ENCODE measurements at regions not wholly inside any gene's neighbourhood (a gene's known extent, or its start where the extent isn't known, plus 50 kb on each side); places are given as distances from the start of the nearest gene placed in this dataset.
"Not testable (repeated sequence)": the region's sequence is repeated elsewhere in the genome, so short reads cannot be mapped to it uniquely, and the experiment has no call there.

DNA sequence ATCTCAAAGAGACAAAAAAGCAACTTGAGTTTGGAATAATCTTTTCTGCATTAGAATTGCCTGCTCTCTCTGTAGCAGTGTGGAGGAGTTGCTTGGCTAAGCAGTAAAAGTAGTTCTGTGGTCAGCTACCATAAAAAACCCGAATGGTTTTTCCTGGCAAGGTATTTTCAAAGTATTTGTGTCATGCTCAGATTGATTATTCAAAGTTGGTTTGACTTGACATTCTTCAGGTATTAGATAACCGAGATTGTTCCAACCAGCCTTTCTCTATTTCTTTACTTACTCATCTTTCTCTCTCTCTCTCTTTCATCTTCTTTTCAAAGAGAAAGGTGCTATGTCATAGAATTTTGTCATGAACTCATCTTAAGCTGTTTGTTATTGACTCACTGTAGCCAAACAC, 404.9 kb downstream of the CPS1 start:
- no peak for DNase-seq (ENCODE audit: low spot score)

DNA sequence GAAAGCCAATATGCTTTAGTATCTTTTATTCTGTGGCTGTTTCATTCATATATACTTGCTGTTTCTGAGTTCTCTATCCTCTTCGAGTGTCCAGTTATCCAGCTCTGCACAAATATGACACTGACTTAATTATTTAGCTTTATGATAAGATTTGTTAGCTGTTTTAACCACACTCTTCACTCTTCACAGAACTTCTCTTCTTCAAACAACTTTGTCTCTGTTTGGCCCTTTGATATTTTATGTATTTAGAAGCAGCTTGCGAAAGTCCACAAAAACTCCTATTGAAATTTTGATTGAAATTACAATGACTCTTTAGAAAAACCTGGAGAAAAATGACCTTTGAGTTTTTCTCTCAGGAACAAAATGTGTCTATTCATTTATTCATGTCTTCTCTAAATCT, 407.0 kb downstream of the CPS1 start:
- DNase-seq (ENCODE audit: low spot score), result no peak

DNA sequence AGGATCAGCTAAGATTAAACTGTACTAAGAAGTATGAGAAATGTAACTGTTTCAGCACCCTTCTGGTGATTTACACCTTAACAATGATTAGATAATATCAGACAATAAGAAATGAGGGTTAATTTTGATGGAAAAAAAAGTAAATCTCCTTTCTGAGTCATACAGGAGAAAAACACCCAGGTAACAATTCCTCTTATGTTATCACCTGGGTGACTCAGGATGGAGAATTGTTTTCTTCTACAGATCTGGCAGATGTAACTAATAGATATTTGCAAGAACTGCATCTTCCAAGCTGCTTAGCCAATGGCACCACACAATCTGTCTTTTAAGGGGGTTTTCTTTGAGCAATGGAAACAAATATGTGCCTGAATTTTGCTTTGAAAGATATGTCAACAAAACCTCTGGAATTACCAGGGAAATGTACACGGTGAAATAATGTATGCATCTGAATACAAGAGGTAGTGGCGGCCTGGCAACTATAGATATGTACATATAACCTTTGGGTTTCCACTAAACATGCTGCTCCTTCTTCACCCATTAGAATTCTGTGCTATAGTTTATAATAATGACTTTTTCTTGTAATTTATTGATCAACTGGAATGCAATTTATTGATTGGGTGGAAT, 407.9 kb downstream of the CPS1 start:
- no peak for DNase-seq (ENCODE audit: low spot score)

DNA sequence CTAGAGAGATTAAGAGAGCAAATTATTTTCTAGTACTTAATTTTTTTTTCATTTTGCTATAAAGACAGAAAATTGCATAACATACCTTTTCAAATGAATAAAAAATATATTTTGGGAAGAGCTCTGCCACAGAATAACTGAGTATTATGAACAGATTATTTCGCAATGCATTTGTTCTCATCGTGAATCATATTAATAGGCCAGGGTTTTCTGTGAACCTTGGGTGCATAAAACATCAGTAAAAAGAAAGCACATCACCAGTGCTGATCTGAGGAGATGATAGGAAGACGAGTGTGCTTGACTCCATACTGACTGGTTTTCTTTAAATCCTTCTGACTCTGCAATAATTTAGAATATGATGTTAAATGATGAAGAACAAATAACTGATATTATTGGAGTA, 409.1 kb downstream of the CPS1 start:
- no peak for DNase-seq (ENCODE audit: low spot score)

DNA sequence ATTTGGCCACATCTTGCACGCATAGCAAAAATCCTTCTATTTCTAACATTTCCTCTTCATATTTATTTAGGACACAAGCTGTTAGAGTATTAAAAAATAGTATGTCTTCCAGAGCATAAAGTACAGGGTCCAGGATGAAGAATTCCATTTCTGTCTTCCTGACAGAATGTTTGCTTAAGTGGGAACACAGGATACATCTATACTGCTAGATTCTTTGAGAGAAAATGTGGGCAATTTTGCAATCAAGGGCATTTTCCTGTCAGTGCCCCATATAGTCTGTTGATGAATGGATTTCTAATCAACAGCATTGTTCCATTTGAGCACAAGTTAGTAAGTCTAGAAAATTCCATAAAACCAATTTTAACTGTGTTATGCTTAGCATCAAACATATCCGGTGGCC, 409.9 kb downstream of the CPS1 start:
- DNase-seq (ENCODE audit: low spot score), result no peak

DNA sequence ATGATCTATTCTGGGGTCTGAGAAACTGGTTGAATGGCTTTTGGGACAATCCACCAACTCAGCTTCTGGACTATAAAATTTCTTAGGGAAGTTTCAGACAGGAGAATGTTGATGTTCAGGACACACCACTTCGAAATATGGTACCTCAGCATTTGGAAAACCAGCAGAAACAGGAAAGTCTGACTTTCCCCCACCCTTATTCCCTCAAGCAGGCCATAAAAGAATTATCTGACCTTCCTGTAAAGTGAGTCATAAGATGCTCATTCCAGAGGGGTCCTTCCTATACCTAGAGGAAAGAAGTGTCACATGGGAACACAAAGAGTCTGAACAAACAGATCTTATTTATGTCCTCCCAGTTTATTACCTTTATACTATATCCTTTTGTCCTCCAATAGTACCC, 415.0 kb downstream of the CPS1 start:
- DNase-seq (ENCODE audit: low spot score), result no peak

DNA sequence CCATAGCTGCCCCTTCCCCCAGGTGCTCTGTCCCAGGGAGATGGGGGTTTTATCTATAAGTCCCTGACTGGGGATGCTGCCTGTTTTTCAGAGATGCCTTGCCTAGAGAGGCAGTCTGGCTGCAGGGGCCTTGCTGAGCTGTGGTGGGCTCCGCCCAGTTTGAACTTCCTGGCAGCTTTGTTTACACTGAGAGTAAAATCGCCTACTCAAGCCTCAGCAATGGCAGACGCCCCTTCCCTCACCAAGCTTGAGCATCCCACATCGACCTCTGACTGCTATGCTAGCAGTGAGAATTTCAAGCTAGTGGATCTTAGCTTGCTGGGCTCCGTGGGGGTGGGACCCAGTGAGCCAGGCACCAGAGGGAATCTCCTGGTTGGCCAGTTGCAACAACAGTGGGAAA, 430.4 kb downstream of the CPS1 start:
- not testable (repeated sequence) for DNase-seq (ENCODE audit: low spot score)

DNA sequence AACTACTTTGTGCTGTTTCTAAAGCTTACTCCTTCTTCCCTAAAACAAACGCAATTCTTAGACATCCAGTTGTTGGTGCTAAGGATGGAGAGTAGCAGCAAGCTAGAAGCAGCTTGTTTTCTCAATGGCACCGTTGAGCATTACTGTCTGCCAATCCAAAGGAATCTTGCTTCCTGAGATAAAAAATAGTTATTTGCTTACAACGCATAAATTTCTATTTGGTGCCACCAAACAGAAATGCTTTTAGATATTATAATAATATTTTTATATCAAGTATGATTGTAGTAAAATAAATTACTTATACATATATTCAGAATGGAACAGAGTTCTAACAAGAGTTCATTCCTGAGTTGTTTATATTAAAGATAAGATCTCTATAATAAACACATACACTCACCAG, 434.7 kb downstream of the CPS1 start:
- DNase-seq (ENCODE audit: low spot score), result no peak

DNA sequence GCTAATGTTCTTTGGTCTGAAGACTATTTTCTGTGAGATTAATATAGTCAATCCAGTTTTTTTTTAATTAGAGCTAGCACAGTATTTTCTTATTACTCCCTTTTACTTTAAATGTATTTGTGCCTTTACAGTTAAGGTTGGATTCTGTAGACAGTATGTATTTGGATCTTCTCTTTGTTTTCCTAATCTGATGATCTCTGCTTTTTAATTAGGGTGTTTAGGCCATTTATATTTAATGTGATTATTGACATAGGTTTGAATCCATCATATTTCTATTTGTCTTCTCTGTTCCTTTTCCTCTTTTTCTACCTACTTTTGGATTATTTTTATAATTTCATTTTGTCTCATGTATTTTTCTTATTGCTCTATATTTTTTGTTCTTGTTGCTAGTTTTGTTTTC, 437.7 kb downstream of the CPS1 start:
- DNase-seq (ENCODE audit: low spot score), result no peak

DNA sequence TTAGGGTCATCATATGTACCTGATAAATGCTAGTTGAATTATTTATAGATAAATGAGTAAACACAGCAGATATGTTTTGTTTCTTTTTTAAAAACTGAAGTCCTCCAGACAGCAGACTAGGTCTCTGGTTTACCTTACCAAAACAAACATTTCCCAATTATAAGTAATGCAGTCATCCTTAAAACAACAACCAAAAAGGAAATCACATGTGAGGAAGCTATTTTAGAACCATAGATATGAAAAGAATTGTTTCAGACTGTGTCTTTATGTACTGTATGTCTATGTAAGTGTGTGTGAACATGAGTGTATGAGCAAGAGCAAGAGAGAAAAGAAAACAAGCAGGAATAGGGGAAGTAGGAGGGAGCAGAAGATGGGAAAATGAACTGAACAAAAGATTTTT, 441.0 kb downstream of the CPS1 start:
- no peak for DNase-seq (ENCODE audit: low spot score)

DNA sequence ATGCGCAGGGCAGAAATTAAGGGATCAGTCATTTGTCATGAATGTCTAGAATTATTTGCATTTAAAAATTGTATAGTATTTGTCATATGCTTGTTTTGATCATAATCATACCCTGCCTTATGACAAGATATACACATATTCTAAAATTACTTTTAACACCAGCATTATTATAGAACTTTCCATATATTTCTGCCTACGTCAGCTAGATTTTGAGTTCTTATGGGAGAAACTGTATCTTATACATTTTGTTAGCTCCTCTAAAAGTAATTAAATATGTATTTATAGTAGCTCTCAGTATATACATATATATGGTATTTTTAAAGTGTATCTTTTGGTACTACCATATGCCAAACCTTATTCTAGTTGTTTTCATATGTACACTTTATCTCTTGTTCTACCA, 441.9 kb downstream of the CPS1 start:
- DNase-seq (ENCODE audit: low spot score), result no peak

DNA sequence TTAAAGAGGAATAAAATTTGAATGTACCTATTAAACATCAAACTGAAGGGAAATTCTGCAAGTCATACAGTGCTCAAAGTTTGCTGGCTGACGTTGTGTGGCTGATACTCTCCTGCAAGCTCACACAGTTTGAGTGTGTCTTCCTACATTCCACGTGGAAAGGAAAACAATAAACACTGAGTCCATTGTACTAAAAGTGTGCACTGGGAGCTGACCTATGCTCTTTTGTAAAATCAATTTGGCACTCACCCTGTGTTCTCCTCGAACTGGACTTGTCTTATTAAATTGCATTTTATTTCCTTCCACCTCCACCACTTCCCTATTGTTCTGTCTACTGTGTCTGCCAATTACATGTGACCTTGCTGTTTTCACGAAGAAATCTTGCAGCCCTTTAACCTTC, 458.0 kb downstream of the CPS1 start:
- peak; percentile 39 for DNase-seq (ENCODE audit: low spot score)

DNA sequence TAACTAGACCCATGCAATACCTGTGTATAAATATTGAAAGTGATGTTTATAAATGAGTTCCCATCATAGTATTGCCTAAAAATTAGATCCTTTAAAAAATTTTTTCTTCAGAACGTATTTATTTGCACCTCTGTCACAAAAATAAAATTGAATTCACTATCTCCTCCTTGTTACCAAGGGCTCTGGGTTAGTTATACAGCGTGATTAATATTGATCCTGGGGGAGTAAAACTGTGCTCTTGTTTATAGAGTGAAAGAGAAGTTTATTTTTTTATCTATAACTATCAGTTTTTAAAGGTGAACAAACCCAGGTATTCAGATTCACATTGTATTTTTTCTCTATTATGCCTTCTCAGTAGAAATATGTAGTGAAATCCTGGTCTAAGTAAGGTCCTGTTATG, 458.5 kb downstream of the CPS1 start:
- DNase-seq (ENCODE audit: low spot score), result no peak

DNA sequence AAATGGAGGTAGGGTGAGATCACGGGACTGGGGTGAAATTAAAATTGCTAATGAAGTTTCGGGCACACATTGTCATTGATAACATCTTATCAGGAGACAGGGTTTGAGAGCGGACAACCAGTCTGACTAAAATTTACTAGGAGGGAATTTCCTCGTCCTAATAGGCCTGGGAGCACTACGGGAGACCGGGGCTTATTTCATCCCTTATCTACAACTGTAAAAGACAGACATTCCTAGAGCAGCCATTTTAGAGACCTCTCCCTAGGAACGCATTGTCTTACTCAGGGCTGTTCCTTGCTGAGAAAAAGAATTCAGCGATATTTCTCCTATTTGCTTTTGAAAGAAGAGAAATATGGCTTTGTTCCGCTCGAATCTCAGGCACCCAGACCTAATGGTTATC, 468.7 kb downstream of the CPS1 start:
- DNase-seq (ENCODE audit: low spot score), result not testable (repeated sequence)

DNA sequence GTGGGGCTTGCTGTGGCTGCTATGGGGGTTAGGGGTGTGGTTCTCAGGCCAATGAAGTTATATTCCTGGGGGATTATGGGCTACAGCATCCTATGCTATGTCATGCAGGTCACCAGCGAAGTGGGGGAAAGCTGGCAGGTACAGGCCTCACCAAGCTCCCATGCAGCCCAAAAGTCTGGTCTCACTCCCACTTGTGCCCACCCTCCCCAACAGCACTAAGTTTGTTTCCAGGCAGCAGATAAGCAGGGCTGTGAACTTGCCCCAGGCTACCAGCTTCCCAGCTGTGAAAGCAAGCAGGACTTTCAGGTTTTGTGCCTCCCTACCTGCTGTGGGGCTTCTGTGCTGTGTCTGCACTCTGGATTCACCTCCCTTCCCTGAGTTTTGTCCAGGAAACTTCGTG, 469.7 kb downstream of the CPS1 start:
- DNase-seq (ENCODE audit: low spot score), result no peak

DNA sequence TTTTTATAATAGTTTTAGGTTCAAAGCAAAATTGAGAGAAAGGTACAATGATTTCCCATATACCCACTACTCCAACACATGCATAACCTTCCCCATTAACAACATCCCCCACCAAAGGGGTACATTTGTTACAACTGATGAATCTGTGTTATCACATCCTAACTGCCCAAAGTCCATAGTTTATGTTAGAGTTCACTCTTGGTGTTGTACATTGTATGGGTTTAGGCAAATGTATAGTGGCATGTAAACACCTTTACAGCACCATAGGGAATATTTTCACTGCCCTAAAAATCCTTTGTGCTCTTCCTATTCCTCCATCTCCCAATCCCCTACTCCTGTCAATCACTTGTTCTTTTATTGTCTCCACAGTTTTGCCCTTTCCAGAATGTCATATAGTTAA, 471.6 kb downstream of the CPS1 start:
- DNase-seq (ENCODE audit: low spot score), result no peak

DNA sequence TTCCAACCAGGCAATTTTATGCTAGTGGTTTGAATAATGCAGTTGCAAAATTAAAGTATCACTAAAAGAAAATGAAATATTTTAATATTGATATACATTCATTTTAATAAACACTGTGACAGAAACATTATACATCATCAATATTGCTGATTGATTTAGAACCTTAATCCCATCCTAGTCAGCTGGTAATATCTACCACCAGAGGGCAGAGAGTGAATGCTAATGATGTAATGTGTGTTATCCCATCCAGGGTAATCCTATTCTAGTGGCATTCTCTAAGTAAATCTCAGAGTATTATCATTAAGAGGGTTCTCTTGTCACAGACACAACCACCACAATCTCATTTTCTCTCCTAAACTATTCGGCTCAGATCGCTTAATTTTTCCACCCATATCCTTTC, 477.4 kb downstream of the CPS1 start:
- no peak for DNase-seq (ENCODE audit: low spot score)

DNA sequence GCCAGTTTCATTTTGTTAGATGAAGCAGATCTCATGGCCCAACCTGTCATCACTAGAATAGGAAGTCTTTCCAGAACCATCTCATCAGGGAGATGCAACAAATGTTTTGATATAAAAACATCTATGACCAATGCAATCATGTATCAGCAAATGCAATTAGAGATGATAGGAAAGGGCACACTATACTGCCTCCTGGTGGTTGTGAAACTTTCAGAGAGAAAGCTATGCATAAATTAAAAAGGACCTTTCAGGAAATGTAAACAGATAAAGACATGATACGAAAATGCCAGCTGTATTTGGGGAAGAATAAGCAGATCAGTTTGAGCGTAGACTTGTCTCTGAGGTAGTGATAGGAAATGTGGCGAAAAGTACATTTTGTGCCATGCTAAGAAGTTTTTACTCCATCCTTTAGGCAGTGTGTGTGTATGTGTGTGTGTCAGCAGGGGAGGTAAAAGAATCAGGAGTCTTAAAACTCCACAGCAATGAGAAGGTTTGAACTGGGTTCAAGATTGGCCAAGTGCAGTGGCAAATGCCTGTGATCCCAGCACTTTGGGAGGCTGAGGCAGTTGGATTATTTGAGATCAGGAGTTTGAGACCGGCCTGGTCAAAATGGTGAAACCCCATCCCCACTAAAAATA, 479.3 kb downstream of the CPS1 start:
- DNase-seq (ENCODE audit: low spot score), result peak; percentile 17

DNA sequence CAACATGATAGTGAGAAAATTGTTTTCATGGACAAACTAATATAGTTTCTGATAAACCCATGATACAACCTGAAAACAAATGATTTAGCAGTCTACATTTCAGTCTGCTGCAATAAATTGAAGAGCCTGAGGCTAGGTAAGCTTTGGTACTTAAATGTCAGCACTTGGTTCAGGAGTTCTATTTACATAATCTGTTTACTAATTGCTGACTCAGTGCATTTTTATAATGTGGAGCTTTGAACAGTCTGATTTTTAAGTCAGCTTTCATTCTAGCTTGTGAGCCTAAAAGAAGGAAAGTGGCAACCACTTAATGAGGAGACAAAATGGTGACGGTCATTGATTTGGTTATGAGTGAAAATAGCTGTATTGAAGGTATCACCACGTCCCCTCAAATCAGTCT, 488.6 kb downstream of the CPS1 start:
- no peak for DNase-seq (ENCODE audit: low spot score)

DNA sequence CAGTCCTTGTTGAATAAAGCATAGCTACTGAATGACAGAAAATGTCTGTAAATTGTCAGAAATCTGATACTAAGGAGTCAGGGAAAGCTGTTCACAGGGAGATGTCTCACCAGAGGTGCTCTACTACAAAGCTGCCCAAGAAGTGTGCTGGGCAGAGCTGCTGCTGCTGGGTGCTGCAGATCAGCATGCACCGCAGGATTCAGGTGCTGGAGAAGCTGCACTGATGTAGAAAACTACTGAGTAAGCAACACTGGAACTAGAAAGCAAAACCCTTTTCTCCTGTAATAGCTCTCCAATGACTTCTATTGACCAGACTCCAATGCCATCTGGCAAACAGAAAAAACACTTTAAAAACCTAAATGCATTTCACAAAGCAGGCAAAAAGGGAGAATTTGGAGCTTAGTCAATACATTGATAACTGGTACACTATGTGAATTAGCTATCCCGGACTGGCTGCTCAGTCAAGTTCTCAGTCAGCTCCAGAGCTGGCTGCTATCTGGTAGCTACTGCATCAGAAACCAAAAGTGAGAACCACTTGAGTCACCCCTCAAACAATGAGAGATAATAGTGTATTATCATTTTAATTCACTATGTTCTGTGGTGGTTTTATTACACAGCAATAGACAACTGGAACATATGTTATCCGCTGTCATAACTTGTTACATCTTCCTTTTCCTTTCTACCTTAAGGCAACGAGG, 493.1 kb downstream of the CPS1 start:
- no peak for DNase-seq (ENCODE audit: low spot score)

DNA sequence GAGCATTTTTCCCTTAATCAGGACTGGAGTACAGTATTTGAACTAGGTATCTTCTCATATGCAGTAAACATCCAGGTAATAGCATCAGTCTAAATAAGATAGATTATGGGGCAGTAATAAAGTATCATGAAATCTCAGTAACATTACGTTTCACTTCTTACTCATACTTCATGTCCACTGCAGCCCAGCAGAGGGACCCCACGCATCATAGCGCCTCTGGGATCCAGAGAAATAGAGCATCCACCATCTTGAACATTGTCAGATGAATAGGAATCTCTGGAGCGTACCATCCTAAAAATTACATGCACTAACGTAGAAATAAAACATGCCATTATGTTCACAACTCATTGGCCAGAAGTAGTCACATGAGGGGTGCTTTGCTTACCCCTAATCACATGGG, 499.0 kb downstream of the CPS1 start:
- DNase-seq (ENCODE audit: low spot score), result no peak

DNA sequence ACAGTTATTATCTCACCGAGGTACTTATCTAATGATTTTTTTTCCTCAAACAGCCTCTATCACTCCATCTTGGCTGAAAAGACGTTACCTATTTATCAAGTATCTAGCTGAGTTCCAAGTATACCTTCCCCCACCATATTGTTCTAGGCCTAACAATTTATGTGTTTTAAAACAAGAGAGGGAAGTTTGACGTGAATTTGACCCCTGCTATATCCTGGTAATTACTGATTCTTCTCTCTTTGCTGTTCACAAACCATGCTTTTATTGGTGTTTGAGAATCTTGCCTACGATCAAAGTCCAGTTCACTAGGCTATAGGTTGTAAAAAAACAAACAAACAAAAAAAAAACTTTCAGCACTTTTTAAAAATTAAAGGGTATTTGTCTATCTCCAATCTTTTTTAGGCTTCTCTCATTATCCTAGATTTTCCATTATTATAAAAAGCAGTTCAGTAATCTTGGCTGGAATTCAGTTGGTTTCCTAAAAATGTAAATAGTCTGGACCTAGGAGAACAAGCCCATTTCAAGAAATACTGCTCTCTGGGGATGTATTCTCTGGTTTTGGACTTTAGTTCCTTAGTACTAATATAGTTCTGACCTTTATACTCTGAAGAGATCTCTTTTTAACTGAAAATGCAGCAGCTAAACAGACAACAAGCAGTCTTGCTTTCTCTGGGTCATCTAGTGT, 505.4 kb downstream of the CPS1 start:
- DNase-seq (ENCODE audit: low spot score), result no peak

DNA sequence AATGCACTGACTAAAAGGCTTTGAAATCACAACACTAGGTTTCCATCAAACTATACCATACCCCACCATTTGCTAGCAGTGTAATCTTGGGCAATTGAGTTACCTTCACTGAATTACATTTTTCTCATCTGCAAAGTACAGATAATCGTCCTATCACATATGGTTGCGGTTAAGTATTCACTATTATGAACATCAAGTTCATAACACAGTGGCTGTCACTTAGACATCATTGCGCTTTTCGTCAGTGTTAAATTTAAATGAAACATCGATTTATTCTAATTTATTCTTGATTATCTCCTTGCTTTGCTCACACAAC, 505.9 kb downstream of the CPS1 start:
- DNase-seq (ENCODE audit: low spot score), result no peak

All from mucosa of gallbladder (tissue), 1 donor.